Adrenal gland (tissue), 5 donors: ENCODE measurements at regions not wholly inside any gene's neighbourhood (a gene's known extent, or its start where the extent isn't known, plus 50 kb on each side); places are given as distances from the start of the nearest gene placed in this dataset.

Source experiments
- POLR2A ChIP-seq, 2 donors: fragments of 450-650 bp; IDR thresholded peaks; one replicate each; pipeline ENCODE4 v1.6.1; 2017; ENCODE audit warnings: antibody characterized with exemption in 2 of 2, mild to moderate bottlenecking in 2 of 2, moderate library complexity in 1 of 2
- TF ChIP-seq, protein P1 (sequence below), 6 experiments: fragments of 450-650 bp in 4 of 6; fragments of 200-600 bp in 2 of 6; sonication (generic) in 1 of 6; IDR thresholded peaks; 1 replicate in 5 of 6; 2 replicates in 1 of 6; pipeline versions ENCODE4 v1.5.1 to v1.8.0; 2016 to 2021; ENCODE audit warnings: antibody characterized with exemption in 6 of 6, mild to moderate bottlenecking in 2 of 6, moderate library complexity in 1 of 6
- donor health status: DM: no; HTN: no; CAD: no.

DNA sequence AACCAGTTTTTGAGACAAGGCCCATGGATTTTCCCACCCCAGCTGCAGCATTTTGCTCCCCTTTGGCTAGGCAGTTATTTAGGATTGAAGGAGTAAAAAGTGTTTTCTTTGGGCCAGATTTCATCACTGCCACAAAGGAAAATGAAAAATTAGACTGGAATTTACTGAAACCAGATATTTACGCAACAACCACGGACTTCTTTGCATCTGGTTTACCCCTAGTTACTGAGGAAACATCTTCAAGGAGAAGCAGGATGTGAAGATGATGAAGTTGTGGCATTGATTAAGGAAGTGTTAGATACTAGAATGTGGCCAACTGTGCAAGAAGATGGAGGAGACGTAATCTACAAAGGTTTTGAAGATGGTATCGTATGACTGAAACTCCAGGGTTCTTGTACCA is 165.2 kb upstream of the MYRIP start:
- TF ChIP-seq, protein P1, sequence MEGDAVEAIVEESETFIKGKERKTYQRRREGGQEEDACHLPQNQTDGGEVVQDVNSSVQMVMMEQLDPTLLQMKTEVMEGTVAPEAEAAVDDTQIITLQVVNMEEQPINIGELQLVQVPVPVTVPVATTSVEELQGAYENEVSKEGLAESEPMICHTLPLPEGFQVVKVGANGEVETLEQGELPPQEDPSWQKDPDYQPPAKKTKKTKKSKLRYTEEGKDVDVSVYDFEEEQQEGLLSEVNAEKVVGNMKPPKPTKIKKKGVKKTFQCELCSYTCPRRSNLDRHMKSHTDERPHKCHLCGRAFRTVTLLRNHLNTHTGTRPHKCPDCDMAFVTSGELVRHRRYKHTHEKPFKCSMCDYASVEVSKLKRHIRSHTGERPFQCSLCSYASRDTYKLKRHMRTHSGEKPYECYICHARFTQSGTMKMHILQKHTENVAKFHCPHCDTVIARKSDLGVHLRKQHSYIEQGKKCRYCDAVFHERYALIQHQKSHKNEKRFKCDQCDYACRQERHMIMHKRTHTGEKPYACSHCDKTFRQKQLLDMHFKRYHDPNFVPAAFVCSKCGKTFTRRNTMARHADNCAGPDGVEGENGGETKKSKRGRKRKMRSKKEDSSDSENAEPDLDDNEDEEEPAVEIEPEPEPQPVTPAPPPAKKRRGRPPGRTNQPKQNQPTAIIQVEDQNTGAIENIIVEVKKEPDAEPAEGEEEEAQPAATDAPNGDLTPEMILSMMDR (IDR thresholded peaks at IDR 0.05) = no peak
- TF ChIP-seq POLR2A (IDR thresholded peaks at IDR 0.05) = no peak
